ENCODE measurements at regions not wholly inside any gene's neighbourhood (a gene's known extent, or its start where the extent isn't known, plus 50 kb on each side); places are given as distances from the start of the nearest gene placed in this dataset.
"Not testable (repeated sequence)": the region's sequence is repeated elsewhere in the genome, so short reads cannot be mapped to it uniquely, and the experiment has no call there.

DNA sequence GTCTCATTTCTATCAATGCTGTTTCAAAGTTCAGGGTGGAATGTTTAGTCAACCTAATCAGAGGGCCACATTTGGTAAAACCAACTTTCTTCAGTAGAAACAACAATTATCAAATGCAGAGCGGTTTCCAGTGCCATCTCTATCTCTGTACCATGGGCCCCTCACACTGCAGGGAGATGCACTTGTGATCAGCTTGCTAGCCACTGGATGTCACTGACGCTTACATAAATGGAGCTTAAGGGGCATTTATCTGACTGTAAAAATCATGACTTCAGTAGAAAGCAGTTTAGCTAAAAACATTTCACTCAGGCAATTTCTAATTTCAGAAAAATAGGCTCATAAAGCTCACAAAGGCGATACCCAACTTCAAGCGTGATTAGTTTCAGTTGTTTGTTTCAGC is 678.0 kb downstream of the ZEB2 start:
- no peak for DNase-seq

DNA sequence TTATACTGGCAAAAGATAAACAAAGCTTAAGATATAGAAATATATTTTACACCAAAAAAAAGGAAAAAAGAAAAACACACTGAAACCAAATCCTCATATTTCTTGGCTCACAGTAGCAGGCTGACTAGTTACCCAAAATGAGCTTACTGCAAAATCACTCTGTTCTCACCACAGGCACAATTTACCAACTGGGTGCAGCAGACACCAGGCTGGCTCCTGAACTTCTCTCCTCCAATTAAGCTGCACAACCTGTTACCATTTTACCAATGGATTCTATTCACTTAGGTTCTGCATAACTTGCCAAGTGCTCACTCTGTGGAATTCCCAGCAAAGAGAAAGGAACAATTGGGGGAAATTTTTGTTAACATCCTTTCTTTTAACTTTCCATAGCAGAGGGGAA is 679.3 kb downstream of the ZEB2 start:
- DNase-seq: no peak

DNA sequence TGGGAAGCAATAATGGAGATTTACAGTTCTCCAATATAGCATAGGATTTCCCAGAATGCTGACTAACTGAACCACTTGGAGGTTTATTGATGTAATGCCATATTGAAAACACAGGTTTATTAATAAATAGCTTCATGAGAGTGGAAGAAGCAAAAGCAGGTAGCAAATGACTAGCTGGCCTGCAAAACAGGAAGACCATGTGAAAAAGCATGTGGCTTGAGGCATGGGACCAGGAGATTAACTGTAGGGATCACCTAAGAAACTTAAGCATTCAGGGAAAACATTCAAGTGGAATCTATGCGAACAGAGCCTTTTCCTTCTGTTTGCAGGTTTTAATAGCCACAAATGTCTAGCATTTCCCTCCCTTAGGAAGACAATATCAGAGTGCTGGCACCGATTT is 679.7 kb downstream of the ZEB2 start:
- DNase-seq: no peak

DNA sequence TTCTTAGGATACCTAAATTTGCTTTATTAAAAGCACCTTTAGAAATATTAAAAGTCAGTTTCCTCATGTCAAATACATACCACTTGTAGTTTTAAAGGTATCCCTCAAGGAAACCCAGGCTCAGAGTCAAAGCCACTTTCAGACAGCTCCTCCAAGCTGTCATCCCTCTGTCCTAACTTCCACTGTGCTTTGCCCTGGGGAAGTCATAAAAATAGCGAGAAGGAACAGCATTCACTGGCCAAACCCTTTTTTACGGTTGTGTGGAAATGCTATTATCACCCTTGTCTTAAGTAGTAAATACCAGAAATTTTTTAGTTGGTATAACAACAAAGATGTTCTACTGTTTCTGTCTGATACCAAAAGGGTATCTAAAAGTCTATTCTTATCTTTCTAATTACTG is 680.5 kb downstream of the ZEB2 start:
- no peak for DNase-seq

DNA sequence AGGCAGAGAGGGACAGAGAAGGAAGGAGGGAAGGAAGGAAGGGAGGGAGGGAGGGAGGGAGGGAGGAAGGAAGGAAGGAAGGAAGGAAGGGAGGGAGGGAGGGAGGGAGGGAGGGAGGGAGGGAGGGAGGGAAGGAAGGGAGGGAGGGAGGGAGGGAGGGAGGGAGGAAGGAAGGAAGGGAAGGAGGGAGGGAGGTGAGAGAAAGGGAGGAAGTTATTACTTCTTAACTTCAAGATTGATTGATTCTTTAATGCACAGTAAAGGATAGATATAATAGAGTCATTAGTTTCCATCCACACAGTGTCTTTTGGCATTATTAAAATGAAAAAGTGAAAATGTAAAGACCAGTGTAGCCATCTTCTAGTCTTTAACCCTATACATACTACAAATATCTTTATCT is 682.9 kb downstream of the ZEB2 start:
- DNase-seq: not testable (repeated sequence)

DNA sequence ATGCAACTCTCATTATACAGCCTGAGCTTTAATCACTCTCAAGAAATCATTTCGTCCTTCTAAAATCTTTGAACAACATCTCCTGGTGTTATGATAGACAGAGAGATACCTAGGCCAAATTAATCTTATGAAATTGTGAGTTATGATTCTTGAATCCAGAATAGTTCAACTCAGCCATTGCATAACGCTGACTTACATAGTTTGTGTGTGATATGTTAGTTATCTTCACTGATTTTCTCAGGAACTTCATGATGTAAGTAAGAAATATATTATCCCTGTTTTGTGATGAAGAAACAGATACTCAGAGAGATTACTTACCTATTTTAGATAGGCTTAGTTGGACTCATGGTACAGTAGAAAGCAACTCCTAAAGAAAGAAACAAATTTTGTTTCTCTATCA is 684.4 kb downstream of the ZEB2 start:
- DNase-seq: no peak

DNA sequence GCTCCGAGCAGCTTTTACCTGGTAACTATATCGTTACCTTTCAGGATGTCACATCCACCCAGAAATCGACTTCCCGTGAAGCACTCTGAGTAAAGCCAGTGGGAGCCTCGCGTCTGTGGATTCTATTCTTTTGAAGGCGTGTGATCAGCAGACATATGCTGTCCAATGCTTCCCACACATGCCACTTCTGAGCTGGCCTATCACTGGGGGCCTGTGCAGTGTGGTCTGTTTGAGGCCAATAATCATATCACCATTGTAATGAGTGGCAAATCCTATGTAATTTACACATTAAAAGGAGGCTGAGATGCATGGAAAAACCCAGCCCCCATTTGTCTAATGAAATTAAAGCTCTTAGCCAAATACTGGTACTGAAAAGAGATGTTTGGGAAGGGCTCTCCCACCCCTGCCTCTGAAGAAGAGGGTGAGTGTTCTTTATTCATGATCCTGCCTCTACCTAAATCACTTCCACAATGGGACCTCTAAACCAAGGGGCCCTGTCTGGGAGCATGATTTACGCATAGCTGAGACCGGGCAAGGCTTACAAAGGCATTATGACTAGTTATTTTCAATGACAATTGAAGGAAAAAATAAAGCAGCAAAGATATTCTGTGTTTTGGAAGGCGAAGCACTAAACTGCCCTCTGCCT is 686.8 kb downstream of the ZEB2 start:
- no peak for DNase-seq

DNA sequence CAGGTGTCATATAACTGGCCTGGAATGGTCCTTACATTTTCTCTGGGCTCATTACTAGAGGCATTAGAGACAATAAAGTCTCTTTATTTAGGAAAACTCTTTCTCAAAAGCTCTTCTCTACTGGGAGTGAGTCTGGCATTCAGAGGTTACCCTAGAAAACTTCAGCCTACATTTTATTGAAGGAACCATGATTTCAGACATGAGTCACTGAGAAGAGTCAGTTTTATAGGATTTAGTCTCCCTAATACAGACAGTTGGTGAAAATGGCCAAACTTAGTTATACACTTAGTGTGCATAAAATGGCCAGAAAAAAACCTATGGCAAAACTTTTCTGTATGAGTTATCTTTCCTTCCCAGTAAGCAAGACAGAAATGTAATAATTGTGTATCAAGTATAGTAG is 689.4 kb downstream of the ZEB2 start:
- DNase-seq: no peak

DNA sequence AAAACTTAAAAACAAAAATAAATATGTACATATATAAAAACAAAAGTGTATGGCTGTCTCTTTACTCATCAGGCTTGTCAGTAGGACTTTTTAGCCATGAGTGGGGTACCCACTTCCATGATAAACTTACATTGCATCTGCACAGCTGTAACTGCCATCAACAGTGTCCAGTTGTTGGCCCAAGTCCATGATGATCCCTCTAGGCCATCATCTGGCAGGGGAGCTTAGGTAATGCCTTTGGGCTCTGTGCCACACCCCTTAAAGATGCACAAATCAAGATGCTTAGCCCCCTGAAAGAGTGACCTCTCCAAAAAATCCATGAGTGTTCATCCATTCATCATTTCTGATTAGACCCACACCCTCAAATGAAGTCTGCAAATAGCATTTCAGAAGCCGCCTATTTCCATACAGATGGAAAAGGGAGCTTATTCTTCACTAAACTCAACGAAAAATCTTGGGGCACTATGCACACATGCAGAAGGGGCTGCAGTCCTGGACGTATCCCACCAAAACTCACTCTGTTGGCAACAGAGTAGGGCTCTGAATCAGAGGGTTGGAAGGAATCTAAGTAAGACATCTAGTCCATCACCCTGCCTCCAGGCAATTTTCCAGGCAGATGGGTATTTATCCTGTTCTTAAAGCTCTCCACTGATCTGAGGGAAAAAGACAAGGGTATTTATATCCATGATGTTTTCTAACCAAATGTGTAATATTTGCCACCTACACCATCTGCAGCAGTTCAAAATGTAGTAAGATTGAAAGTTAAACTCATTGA is 691.0 kb downstream of the ZEB2 start:
- DNase-seq: no peak

DNA sequence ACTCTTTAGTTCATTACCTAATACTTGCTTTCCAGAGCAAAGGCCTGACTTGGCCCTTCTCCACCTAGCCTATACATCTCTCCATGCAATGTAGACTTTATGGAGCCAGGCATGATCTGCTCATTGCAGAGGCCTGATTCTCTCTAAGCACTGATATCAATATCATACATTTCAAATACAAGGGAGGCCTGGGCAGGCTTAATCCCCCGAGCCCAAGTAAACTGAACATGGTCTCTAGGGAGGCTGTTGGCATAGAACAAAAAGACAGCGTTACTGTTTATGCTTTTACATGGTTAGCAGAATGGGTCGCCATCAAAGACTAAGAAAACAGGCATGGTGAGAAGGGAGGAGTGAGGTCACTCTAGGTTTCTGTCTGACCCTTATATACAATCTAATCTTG is 695.1 kb downstream of the ZEB2 start:
- DNase-seq: no peak

DNA sequence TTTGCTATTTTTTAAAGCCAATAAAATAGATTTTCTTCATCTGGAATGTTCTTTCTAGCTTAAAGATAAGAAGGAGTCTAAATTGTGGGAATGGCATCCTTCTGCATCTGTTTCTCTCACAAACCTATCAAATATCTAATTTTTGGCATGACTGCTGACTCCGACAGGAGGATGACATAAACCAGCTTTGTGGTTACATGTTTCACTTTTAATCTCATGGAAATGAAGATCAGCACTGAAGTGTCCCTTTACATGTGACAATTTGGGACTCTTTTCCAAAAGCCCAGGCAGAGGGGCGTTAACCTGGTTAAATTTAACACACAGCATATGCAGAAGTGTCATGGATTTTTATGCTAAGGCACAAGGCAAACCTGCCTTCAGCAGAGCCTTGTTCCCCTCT is 694.7 kb downstream of the ARHGAP15 start:
- no peak for DNase-seq

DNA sequence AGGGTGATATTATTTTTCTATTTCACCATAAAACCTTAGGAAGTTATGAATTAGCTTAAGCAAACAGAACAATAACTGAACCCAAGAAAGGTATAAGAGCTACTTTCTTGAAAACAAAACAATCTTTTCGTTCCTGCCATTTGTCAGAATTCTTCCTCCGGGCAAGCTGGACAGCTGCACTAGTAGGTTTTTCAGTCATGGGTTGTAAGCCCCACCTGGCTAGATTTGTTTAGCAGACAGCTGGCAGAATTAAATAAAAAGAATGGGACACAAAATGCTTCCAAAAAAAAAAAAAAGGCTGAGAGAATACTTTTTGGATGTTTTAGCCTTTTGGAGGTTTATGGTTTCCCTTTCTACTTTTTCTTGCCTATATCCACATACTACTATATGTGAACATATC is 694.1 kb downstream of the ARHGAP15 start:
- no peak for DNase-seq

DNA sequence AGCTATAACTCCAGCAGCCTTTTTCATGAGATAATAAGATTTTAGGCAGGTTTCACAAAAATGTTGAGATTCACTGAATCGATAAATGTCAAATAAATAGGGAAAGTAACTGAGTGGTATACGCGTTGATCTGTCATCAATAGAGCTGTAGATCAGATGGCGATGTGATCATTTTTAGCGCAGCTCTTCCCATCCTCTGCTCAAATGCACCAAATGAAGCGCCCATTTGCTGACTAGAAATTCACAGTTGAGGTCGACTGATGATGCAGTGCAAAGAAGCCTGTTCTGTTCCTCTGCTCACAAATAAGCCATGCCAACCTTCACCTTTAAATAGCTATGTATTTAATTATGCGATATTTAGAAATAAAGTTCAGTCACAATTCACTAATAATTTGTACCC is 693.5 kb downstream of the ARHGAP15 start:
- no peak for DNase-seq

DNA sequence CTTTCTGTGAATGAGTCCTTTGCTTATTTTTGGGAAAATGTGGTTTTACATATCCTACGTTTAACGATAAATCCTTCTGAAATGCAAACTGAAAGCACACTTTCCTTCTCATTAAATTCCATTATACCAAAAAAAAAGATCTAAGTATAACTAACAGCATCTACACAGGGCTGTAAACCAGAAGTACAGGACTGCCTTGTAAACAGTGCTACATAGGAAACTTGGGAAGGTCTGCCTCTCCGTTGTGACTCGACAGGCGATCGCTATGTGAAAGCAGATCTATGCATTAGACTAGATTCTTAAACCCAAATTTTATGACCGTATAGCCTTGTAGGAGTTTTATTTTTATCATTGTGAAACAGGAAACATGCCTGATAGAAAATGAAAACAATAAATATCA is 690.5 kb downstream of the ARHGAP15 start:
- DNase-seq: no peak

DNA sequence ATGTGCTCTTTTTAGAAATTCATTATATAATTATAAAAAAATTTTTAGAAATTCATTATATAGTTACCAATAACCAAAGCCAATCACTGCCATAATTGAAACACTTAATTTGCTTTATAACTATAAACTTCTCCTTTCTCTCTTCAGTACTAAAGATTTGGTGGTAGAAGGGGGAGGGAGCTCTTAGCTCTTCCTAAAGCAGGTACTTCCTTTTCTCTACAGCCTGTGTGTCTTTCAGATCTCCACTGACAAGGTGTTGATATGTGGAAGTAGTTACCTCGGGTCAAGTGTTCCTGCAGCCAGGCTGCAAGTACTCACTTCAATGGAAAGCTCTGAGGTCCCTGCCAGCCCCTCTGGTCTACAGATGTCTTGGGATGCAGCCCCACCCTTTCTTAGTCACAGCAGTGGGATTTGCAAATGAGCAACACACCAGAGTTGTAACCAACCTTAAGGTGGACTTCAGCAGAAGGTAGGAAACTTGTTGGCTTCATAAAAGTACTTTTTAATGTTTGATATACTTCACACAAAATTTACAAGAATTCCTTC is 690.0 kb downstream of the ARHGAP15 start:
- DNase-seq: no peak

Data from stimulated activated CD4-positive, alpha-beta T cell treated with anti-CD3 and anti-CD28 coated beads, Interleukin-2, amount 100 ng/mL, for 48 hours (primary cell).